Liver (tissue), 8 donors: ENCODE measurements at regions not wholly inside any gene's neighbourhood (a gene's known extent, or its start where the extent isn't known, plus 50 kb on each side); places are given as distances from the start of the nearest gene placed in this dataset.

Experiments
- DNase-seq: peaks from one replicate; pipeline ENCODE4 v3.0.0-alpha.2; 2017; ENCODE audit warnings: low spot score
- H3K27ac ChIP-seq, 2 donors: one replicate each; pipeline ENCODE4 v1.7.0; 2013; ENCODE audit warnings: inconsistent platforms in 2 of 2, low read length in 2 of 2, control low read depth in 1 of 2, low read depth in 1 of 2, mild to moderate bottlenecking in 1 of 2
- H3K27me3 ChIP-seq, 4 donors: one replicate each; pipeline versions ENCODE4 v1.6.1 to v1.7.0; 2013; ENCODE audit warnings: low read length in 3 of 4, inconsistent platforms in 1 of 4, mild to moderate bottlenecking in 1 of 4, moderate library complexity in 1 of 4; ENCODE audit not compliant: control insufficient read depth in 4 of 4, insufficient read depth in 4 of 4
- H3K36me3 ChIP-seq, 4 donors: one replicate each; pipeline versions ENCODE4 v1.6.1 to v1.7.0; 2013; ENCODE audit warnings: low read length in 3 of 4, mild to moderate bottlenecking in 3 of 4, low read depth in 1 of 4, moderate library complexity in 1 of 4; ENCODE audit not compliant: control insufficient read depth in 4 of 4, insufficient read depth in 3 of 4
- H3K4me1 ChIP-seq, 4 donors: one replicate each; pipeline versions ENCODE4 v1.6.1 to v1.7.0; 2013; ENCODE audit warnings: low read length in 3 of 4, mild to moderate bottlenecking in 3 of 4, moderate library complexity in 1 of 4; ENCODE audit not compliant: control insufficient read depth in 4 of 4, insufficient read depth in 4 of 4
- H3K4me3 ChIP-seq, 3 donors: one replicate each; pipeline versions ENCODE4 v1.6.1 to v1.7.0; 2013; ENCODE audit warnings: low read length in 3 of 3, control low read depth in 1 of 3, low read depth in 1 of 3, mild to moderate bottlenecking in 1 of 3
- H3K9ac ChIP-seq, 2 donors: one replicate each; pipeline ENCODE4 v1.7.0; 2013; ENCODE audit warnings: low read length in 2 of 2, mild to moderate bottlenecking in 2 of 2, moderate library complexity in 2 of 2, control low read depth in 1 of 2, low read depth in 1 of 2
- H3K9me3 ChIP-seq, 4 donors: one replicate each; pipeline versions ENCODE4 v1.6.1 to v1.7.0; 2013; ENCODE audit warnings: low read length in 3 of 4; ENCODE audit not compliant: control insufficient read depth in 4 of 4
- ATF3 ChIP-seq: IDR thresholded peaks from 2 replicates; pipeline ENCODE4 v1.6.1; 2016; ENCODE audit warnings: antibody characterized with exemption
- CTCF ChIP-seq: fragments of 150-350 bp; IDR thresholded peaks from 2 replicates; pipeline ENCODE4 v1.5.1; 2017; ENCODE audit warnings: improper control_type of control experiment, low read depth, low read length; ENCODE audit not compliant: missing input control
- FOXA1 ChIP-seq: IDR thresholded peaks from 2 replicates; pipeline ENCODE4 v1.6.1; 2016; ENCODE audit warnings: antibody characterized with exemption
- HNF4A ChIP-seq, 2 donors: conservative IDR thresholded peaks; 2 replicates each; pipeline ENCODE4 v1.6.1; 2016; ENCODE audit warnings: antibody characterized with exemption in 2 of 2, mild to moderate bottlenecking in 2 of 2
- HNF4G ChIP-seq: IDR thresholded peaks from 2 replicates; pipeline ENCODE4 v1.6.1; 2016; ENCODE audit warnings: antibody characterized with exemption
- MAX ChIP-seq: IDR thresholded peaks from 2 replicates; pipeline ENCODE4 v1.6.1; 2016; ENCODE audit warnings: antibody characterized with exemption
- RAD21 ChIP-seq, 2 donors: IDR thresholded peaks; 2 replicates each; pipeline ENCODE4 v1.6.1; 2016; ENCODE audit warnings: antibody characterized with exemption in 2 of 2, mild to moderate bottlenecking in 2 of 2
- RXRA ChIP-seq, 2 donors: IDR thresholded peaks; 2 replicates each; pipeline ENCODE4 v1.6.1; 2017 to 2018; ENCODE audit warnings: antibody characterized with exemption in 2 of 2, mild to moderate bottlenecking in 1 of 2
- TAF1 ChIP-seq: conservative IDR thresholded peaks from 2 replicates; pipeline ENCODE4 v1.6.1; 2016; ENCODE audit warnings: antibody characterized with exemption, mild to moderate bottlenecking
- YY1 ChIP-seq: IDR thresholded peaks from 2 replicates; pipeline ENCODE4 v1.6.1; 2016; ENCODE audit warnings: antibody characterized with exemption, mild to moderate bottlenecking
- ZBTB33 ChIP-seq: IDR thresholded peaks from 2 replicates; pipeline ENCODE4 v1.6.1; 2016; ENCODE audit warnings: antibody characterized with exemption
- WGBS: extraction: QIAGEN DNeasy Blood & Tissue Kit; methylation state at CpG from one replicate; pipeline ENCODE4 v1.1.7; 2013; 5-methylcytosine and 5-hydroxymethylcytosine counted together
- donor health status: healthy.
- donor health status: healthy.
- donor health status: healthy.
- donor health status: healthy.
- donor health status: healthy.

- WGBS: 88% methylated on average over 1 of the region's 1 CpG
- Histone ChIP-seq H3K27ac (no peak overlapping the region), H3K4me3 (no peak overlapping the region), H3K9ac (no peak overlapping the region), H3K27me3 (no peaks in the 10 kb centered on the region), H3K36me3 (no peaks in the 10 kb centered on the region), H3K4me1 (peaks cover 0 to 31% (median 24%) of the 10 kb centered on the region in 4 donors), H3K9me3 (no peaks in the 10 kb centered on the region)
- TF ChIP-seq RXRA (IDR thresholded peaks at IDR 0.05) (peak in 1 of 2 donors; percentile 24), FOXA1 (no peak), MAX (peak; percentile 19), ZBTB33 (no peak)
- DNase-seq: no peak
Measured at GRCh38 chr4:65018313-65018712, 609.1 kb upstream of the TECRL start.

GRCh38 chr4:65014078-65014477 is 604.8 kb upstream of the TECRL start:
- Histone ChIP-seq H3K36me3 (no peaks in the 10 kb centered on the region), H3K4me3 (no peak overlapping the region), H3K9ac (no peak overlapping the region), H3K4me1 (peaks cover 0 to 43% (median 28%) of the 10 kb centered on the region in 4 donors), H3K9me3 (no peaks in the 10 kb centered on the region), H3K27me3 (no peaks in the 10 kb centered on the region), H3K27ac (peak overlapping the region in 1 of 2 donors; percentile 37)
- TF ChIP-seq ZBTB33: peak; percentile 15
- no peak for TF ChIP-seq HNF4G
- TF ChIP-seq ATF3: no peak
- TF ChIP-seq HNF4A (conservative IDR thresholded peaks at IDR 0.05): peak in 1 of 2 donors; percentile 57
- no peak for TF ChIP-seq RAD21 (IDR thresholded peaks at IDR 0.05)
- peak; percentile 38 to 95 for TF ChIP-seq RXRA (IDR thresholded peaks at IDR 0.05)
- DNase-seq: no peak
- WGBS: 48% methylated on average over 4 of the region's 4 CpGs

GRCh38 chr4:65007841-65008439 is 598.7 kb upstream of the TECRL start:
- H3K9me3 ChIP-seq: no peaks in the 10 kb centered on the region
- no peak overlapping the region for H3K27ac ChIP-seq
- no peak overlapping the region for H3K4me3 ChIP-seq
- WGBS: 35% methylated on average over 5 of the region's 5 CpGs
- TF ChIP-seq RAD21 (IDR thresholded peaks at IDR 0.05): peak; percentile 48 to 61
- TF ChIP-seq MAX: no peak
- TF ChIP-seq RXRA (IDR thresholded peaks at IDR 0.05): no peak
- TF ChIP-seq TAF1: no peak
- TF ChIP-seq CTCF: peak; percentile 37
- TF ChIP-seq YY1: no peak
- no peak for TF ChIP-seq FOXA1
- TF ChIP-seq ATF3: no peak
- no peak overlapping the region for H3K9ac ChIP-seq
- H3K36me3 ChIP-seq: no peaks in the 10 kb centered on the region
- DNase-seq: no peak
- H3K27me3 ChIP-seq: no peaks in the 10 kb centered on the region
- H3K4me1 ChIP-seq: peaks cover 0 to 12% (median 3%) of the 10 kb centered on the region in 4 donors
